ENCODE measurements at regions not wholly inside any gene's neighbourhood (a gene's known extent, or its start where the extent isn't known, plus 50 kb on each side); places are given as distances from the start of the nearest gene placed in this dataset.
A peak's percentile ranks its signal among the peaks of the same experiment; 100 is the strongest.

- Histone ChIP-seq H2AK5ac (ENCODE audit: low read length) (no peak overlapping the region), H3K14ac (ENCODE audit: low read length) (no peak overlapping the region), H2AFZ (ENCODE audit: insufficient read depth, low read length, poor library complexity) (no peak overlapping the region), H3K4me2 (ENCODE audit: low read length) (no peak overlapping the region), H3K4me3 (ENCODE audit: low read depth, low read length) (no peak overlapping the region), H2BK120ac (ENCODE audit: insufficient read depth, low read length, poor library complexity) (no peak overlapping the region), H3K27ac (ENCODE audit: low read depth, low read length) (no peak overlapping the region), H3K36me3 (ENCODE audit: control insufficient read depth in 1 of 2, insufficient read depth in 2 of 2, low read length in 2 of 2) (no peaks in the 10 kb centered on the region), H3K27me3 (ENCODE audit: insufficient read depth, low read length) (no peaks in the 10 kb centered on the region), H2BK12ac (ENCODE audit: low read length) (no peak overlapping the region), H3K4ac (ENCODE audit: low read depth, low read length) (no peak overlapping the region), H3K79me1 (ENCODE audit: low read length) (no peaks in the 10 kb centered on the region), H4K12ac (ENCODE audit: low read depth, low read length) (no peak overlapping the region), H3K79me2 (ENCODE audit: control insufficient read depth, insufficient read depth, low read length, poor library complexity) (no peaks in the 10 kb centered on the region), H3K9ac (ENCODE audit: low read length) (no peak overlapping the region), H2BK5ac (ENCODE audit: low read depth, low read length, poor library complexity) (no peak overlapping the region), H3K4me1 (ENCODE audit: control insufficient read depth in 1 of 2, insufficient read depth in 2 of 2, low read length in 2 of 2) (no peaks in the 10 kb centered on the region), H4K91ac (ENCODE audit: low read depth, low read length) (no peak overlapping the region), H3K23ac (ENCODE audit: low read length) (no peak overlapping the region), H3K18ac (ENCODE audit: low read length) (no peak overlapping the region), H3K9me3 (ENCODE audit: insufficient read depth, low read depth, low read length) (no peaks in the 10 kb centered on the region), H4K8ac (ENCODE audit: low read depth, low read length) (no peak overlapping the region)
- peak in 1 of 2 donors; percentile 28 for DNase-seq
- no CpG with 5 or more reads among the region's 4 CpGs for WGBS (ENCODE audit: extremely low coverage, insufficient coverage, insufficient read length)
Measured at GRCh38 chr5:175124251-175124813, 319.6 kb downstream of the DRD1 start.

DNA sequence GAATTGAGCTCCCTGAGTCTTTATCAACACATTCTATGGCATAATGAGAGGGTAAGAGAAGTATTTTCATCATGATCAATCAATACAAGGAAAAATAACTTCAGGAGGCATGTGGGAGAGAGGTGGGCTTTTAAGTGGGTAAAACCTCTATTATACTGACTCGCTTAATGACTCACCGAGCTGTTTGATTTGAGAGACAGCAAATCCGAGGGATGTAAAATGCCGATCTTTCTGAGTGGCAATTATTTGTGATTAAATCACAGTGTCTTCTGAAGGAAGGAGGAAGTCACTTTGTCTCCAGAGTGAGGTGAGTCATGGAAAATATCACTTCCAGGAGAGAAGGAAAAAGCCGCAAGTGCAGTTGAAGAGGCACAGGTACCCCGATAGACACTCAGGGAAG, 320.4 kb downstream of the DRD1 start:
- H2AFZ ChIP-seq (ENCODE audit: insufficient read depth, low read length, poor library complexity) = no peak overlapping the region
- no peak overlapping the region for H3K18ac ChIP-seq (ENCODE audit: low read length)
- H3K4me1 ChIP-seq (ENCODE audit: control insufficient read depth in 1 of 2, insufficient read depth in 2 of 2, low read length in 2 of 2) = no peaks in the 10 kb centered on the region
- H4K8ac ChIP-seq (ENCODE audit: low read depth, low read length) = no peak overlapping the region
- H3K36me3 ChIP-seq (ENCODE audit: control insufficient read depth in 1 of 2, insufficient read depth in 2 of 2, low read length in 2 of 2) = no peaks in the 10 kb centered on the region
- H2BK5ac ChIP-seq (ENCODE audit: low read depth, low read length, poor library complexity) = no peak overlapping the region
- H3K23ac ChIP-seq (ENCODE audit: low read length) = no peak overlapping the region
- H3K79me2 ChIP-seq (ENCODE audit: control insufficient read depth, insufficient read depth, low read length, poor library complexity) = no peaks in the 10 kb centered on the region
- no peak overlapping the region for H3K27ac ChIP-seq (ENCODE audit: low read depth, low read length)
- WGBS (ENCODE audit: extremely low coverage, insufficient coverage, insufficient read length) = no CpG with 5 or more reads among the region's 6 CpGs
- H3K4me2 ChIP-seq (ENCODE audit: low read length) = no peak overlapping the region
- no peak overlapping the region for H2BK120ac ChIP-seq (ENCODE audit: insufficient read depth, low read length, poor library complexity)
- no peak overlapping the region for H3K14ac ChIP-seq (ENCODE audit: low read length)
- H4K91ac ChIP-seq (ENCODE audit: low read depth, low read length) = no peak overlapping the region
- H3K4ac ChIP-seq (ENCODE audit: low read depth, low read length) = no peak overlapping the region
- H4K12ac ChIP-seq (ENCODE audit: low read depth, low read length) = no peak overlapping the region
- H2BK12ac ChIP-seq (ENCODE audit: low read length) = no peak overlapping the region
- H3K9me3 ChIP-seq (ENCODE audit: insufficient read depth, low read depth, low read length) = no peaks in the 10 kb centered on the region
- DNase-seq = peak in 1 of 2 donors; percentile 26
- no peak overlapping the region for H2AK5ac ChIP-seq (ENCODE audit: low read length)
- no peaks in the 10 kb centered on the region for H3K79me1 ChIP-seq (ENCODE audit: low read length)
- no peak overlapping the region for H3K9ac ChIP-seq (ENCODE audit: low read length)
- no peaks in the 10 kb centered on the region for H3K27me3 ChIP-seq (ENCODE audit: insufficient read depth, low read length)
- no peak overlapping the region for H3K4me3 ChIP-seq (ENCODE audit: low read depth, low read length)

DNA sequence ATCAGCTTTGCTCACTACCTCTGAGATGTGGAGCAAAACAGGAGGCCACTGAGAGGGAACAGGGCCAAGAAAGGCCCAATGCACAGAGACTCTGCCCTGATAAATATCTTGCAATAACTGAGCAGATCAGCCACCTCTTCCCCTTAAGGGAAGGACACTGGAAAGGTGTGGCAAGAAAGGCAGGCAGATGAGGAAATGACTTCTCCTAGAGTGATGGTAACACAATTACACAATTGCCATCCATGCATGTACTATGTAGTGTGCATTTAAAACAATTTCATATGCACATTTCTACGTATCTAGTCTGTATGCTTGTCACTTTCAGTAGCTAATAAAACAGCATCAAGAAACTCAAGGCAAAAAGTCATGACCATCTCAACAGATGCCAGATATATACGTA, 322.5 kb downstream of the DRD1 start:
- no CpG with 5 or more reads among the region's 2 CpGs for WGBS (ENCODE audit: extremely low coverage, insufficient coverage, insufficient read length)
- Histone ChIP-seq H3K4me2 (ENCODE audit: low read length) (no peak overlapping the region), H4K12ac (ENCODE audit: low read depth, low read length) (no peak overlapping the region), H3K4me3 (ENCODE audit: low read depth, low read length) (no peak overlapping the region), H3K4ac (ENCODE audit: low read depth, low read length) (no peak overlapping the region), H2AK5ac (ENCODE audit: low read length) (no peak overlapping the region), H4K8ac (ENCODE audit: low read depth, low read length) (no peak overlapping the region), H3K9me3 (ENCODE audit: insufficient read depth, low read depth, low read length) (no peaks in the 10 kb centered on the region), H3K4me1 (ENCODE audit: control insufficient read depth in 1 of 2, insufficient read depth in 2 of 2, low read length in 2 of 2) (no peaks in the 10 kb centered on the region), H3K79me2 (ENCODE audit: control insufficient read depth, insufficient read depth, low read length, poor library complexity) (no peaks in the 10 kb centered on the region), H2BK5ac (ENCODE audit: low read depth, low read length, poor library complexity) (no peak overlapping the region), H3K9ac (ENCODE audit: low read length) (no peak overlapping the region), H2BK12ac (ENCODE audit: low read length) (no peak overlapping the region), H2AFZ (ENCODE audit: insufficient read depth, low read length, poor library complexity) (no peak overlapping the region), H3K14ac (ENCODE audit: low read length) (no peak overlapping the region), H3K27ac (ENCODE audit: low read depth, low read length) (no peak overlapping the region), H3K18ac (ENCODE audit: low read length) (no peak overlapping the region), H2BK120ac (ENCODE audit: insufficient read depth, low read length, poor library complexity) (no peak overlapping the region), H3K36me3 (ENCODE audit: control insufficient read depth in 1 of 2, insufficient read depth in 2 of 2, low read length in 2 of 2) (no peaks in the 10 kb centered on the region), H3K79me1 (ENCODE audit: low read length) (no peaks in the 10 kb centered on the region), H3K23ac (ENCODE audit: low read length) (no peak overlapping the region), H3K27me3 (ENCODE audit: insufficient read depth, low read length) (no peaks in the 10 kb centered on the region), H4K91ac (ENCODE audit: low read depth, low read length) (no peak overlapping the region)
- DNase-seq = peak in 1 of 2 donors; percentile 5

GRCh38 chr5:175120412-175120811, 323.6 kb downstream of the DRD1 start:
- Histone ChIP-seq H3K4me1 (ENCODE audit: control insufficient read depth in 1 of 2, insufficient read depth in 2 of 2, low read length in 2 of 2) (peaks cover 5 to 6% of the 10 kb centered on the region in 2 experiments), H3K9ac (ENCODE audit: low read length) (no peak overlapping the region), H3K4ac (ENCODE audit: low read depth, low read length) (no peak overlapping the region), H3K4me3 (ENCODE audit: low read depth, low read length) (no peak overlapping the region), H3K79me2 (ENCODE audit: control insufficient read depth, insufficient read depth, low read length, poor library complexity) (no peaks in the 10 kb centered on the region), H3K27me3 (ENCODE audit: insufficient read depth, low read length) (no peaks in the 10 kb centered on the region), H2AFZ (ENCODE audit: insufficient read depth, low read length, poor library complexity) (no peak overlapping the region), H3K27ac (ENCODE audit: low read depth, low read length) (no peak overlapping the region), H3K79me1 (ENCODE audit: low read length) (peaks cover 2% of the 10 kb centered on the region), H3K14ac (ENCODE audit: low read length) (no peak overlapping the region), H3K36me3 (ENCODE audit: control insufficient read depth in 1 of 2, insufficient read depth in 2 of 2, low read length in 2 of 2) (no peaks in the 10 kb centered on the region), H2BK120ac (ENCODE audit: insufficient read depth, low read length, poor library complexity) (no peak overlapping the region), H2AK5ac (ENCODE audit: low read length) (no peak overlapping the region), H4K12ac (ENCODE audit: low read depth, low read length) (no peak overlapping the region), H2BK5ac (ENCODE audit: low read depth, low read length, poor library complexity) (no peak overlapping the region), H3K18ac (ENCODE audit: low read length) (no peak overlapping the region), H3K4me2 (ENCODE audit: low read length) (no peak overlapping the region), H2BK12ac (ENCODE audit: low read length) (no peak overlapping the region), H4K8ac (ENCODE audit: low read depth, low read length) (no peak overlapping the region), H3K9me3 (ENCODE audit: insufficient read depth, low read depth, low read length) (no peaks in the 10 kb centered on the region), H3K23ac (ENCODE audit: low read length) (no peak overlapping the region), H4K91ac (ENCODE audit: low read depth, low read length) (no peak overlapping the region)
- WGBS (ENCODE audit: extremely low coverage, insufficient coverage, insufficient read length) = no CpG with 5 or more reads among the region's 7 CpGs
- no peak for DNase-seq
